Left cardiac atrium (tissue), 4 donors: ENCODE measurements at regions not wholly inside any gene's neighbourhood (a gene's known extent, or its start where the extent isn't known, plus 50 kb on each side); places are given as distances from the start of the nearest gene placed in this dataset.

Experiments used
- ATAC-seq, 2 donors: fragments of 200-7000 bp; cut with Tn5 transposase; one replicate each; pipeline ENCODE4 v1.9.1; 2020; ENCODE audit warnings: mild to moderate bottlenecking in 2 of 2, moderate library complexity in 2 of 2
- DNase-seq: peaks from one replicate; pipeline ENCODE4 v3.0.0-alpha.2; 2020
- intact Hi-C, 2 donors: fragments of 100-400 bp; cut with DNase I; formaldehyde crosslinking; loops; one replicate each; pipeline versions ENCODE4 v1.14.1 to v1.15.1; 2022 to 2023
- donor health status: DM: no; HTN: yes; CAD: no.
- donor health status: DM: no; HTN: yes; CAD: no; lungs with severe emphysema.
- donor health status: DM: yes; HTN: yes; CAD: no.
- donor health status: Dilated cardiomyopathy.

GRCh38 chr14:38065106-38065762 is 142.5 kb upstream of the SSTR1 start:
- intact Hi-C loops: no loop called here
- DNase-seq: no peak
- ATAC-seq: no peak

- no peak for DNase-seq
- ATAC-seq: no peak
- intact Hi-C loops: no loop called here
Observed at GRCh38 chr14:38070061-38070588, 137.6 kb upstream of the SSTR1 start.

- ATAC-seq (no peak), DNase-seq (no peak)
- intact Hi-C loops: no loop called here
Observed at GRCh38 chr14:38073641-38074040, 134.1 kb upstream of the SSTR1 start.

GRCh38 chr14:38074081-38074480 is 133.6 kb upstream of the SSTR1 start:
- DNase-seq (no peak), ATAC-seq (no peak)
- intact Hi-C loops: no loop called here

- ATAC-seq (no peak), DNase-seq (no peak)
- intact Hi-C loops: no loop called here
Observed at GRCh38 chr14:38074754-38075153, 132.9 kb upstream of the SSTR1 start.

GRCh38 chr14:38078393-38078792 is 129.3 kb upstream of the SSTR1 start:
- DNase-seq (no peak), ATAC-seq (peak; percentile 27 to 67)
- intact Hi-C loops: no loop called here

- DNase-seq (no peak), ATAC-seq (no peak)
- intact Hi-C loops: no loop called here
Observed at GRCh38 chr14:38079268-38079667, 128.4 kb upstream of the SSTR1 start.

- DNase-seq (no peak), ATAC-seq (no peak)
- intact Hi-C loops: no loop called here
Observed at GRCh38 chr14:38079886-38080285, 127.8 kb upstream of the SSTR1 start.

GRCh38 chr14:38080696-38081095 is 127.0 kb upstream of the SSTR1 start:
- DNase-seq: no peak
- ATAC-seq: no peak
- intact Hi-C loops: no loop called here

- no peak for ATAC-seq
- intact Hi-C loops: no loop called here
Observed at GRCh38 chr14:38083039-38083438, 124.7 kb upstream of the SSTR1 start.

GRCh38 chr14:38089123-38089522 is 118.6 kb upstream of the SSTR1 start:
- intact Hi-C loops: no loop called here
- ATAC-seq: no peak
- no peak for DNase-seq

More at GRCh38 chr14:38083039-38083438, 124.7 kb upstream of the SSTR1 start:
- no peak for DNase-seq

- DNase-seq: no peak
- intact Hi-C loops: no loop called here
- no peak for ATAC-seq
Observed at GRCh38 chr14:38090506-38090905, 117.2 kb upstream of the SSTR1 start.

- DNase-seq (no peak), ATAC-seq (no peak)
- intact Hi-C loops: no loop called here
Observed at GRCh38 chr14:38098074-38098836, 109.4 kb upstream of the SSTR1 start.

- intact Hi-C loops: no loop called here
- DNase-seq (no peak), ATAC-seq (no peak)
Observed at GRCh38 chr14:38101679-38102078, 106.0 kb upstream of the SSTR1 start.

- intact Hi-C loops: no loop called here
- DNase-seq (no peak), ATAC-seq (no peak)
Observed at GRCh38 chr14:38103542-38104225, 104.0 kb upstream of the SSTR1 start.

- ATAC-seq: no peak
- DNase-seq: no peak
- intact Hi-C loops: no loop called here
Observed at GRCh38 chr14:38105106-38105702, 102.5 kb upstream of the SSTR1 start.

- ATAC-seq: no peak
- no peak for DNase-seq
- intact Hi-C loops: no loop called here
Observed at GRCh38 chr14:38107216-38107631, 100.5 kb upstream of the SSTR1 start.

- intact Hi-C loops: no loop called here
- ATAC-seq (no peak), DNase-seq (no peak)
Observed at GRCh38 chr14:38108681-38109080, 99.0 kb upstream of the SSTR1 start.

GRCh38 chr14:38110258-38110657 is 97.4 kb upstream of the SSTR1 start:
- DNase-seq (no peak), ATAC-seq (no peak)
- intact Hi-C loops: no loop called here

GRCh38 chr14:38111046-38111445 is 96.7 kb upstream of the SSTR1 start:
- DNase-seq (no peak), ATAC-seq (no peak)
- intact Hi-C loops: no loop called here
